Fibroblast of gingiva (primary cell): ENCODE measurements at regions not wholly inside any gene's neighbourhood (a gene's known extent, or its start where the extent isn't known, plus 50 kb on each side); places are given as distances from the start of the nearest gene placed in this dataset.
"Not testable (repeated sequence)": the region's sequence is repeated elsewhere in the genome, so short reads cannot be mapped to it uniquely, and the experiment has no call there.

Source experiments
- DNase-seq: peaks from one replicate; pipeline ENCODE4 v3.0.0-alpha.2; 2011; ENCODE audit warnings: low read depth

GRCh38 chr5:29161399-29162291, 2031.8 kb upstream of the CDH6 start:
- DNase-seq, result no peak

GRCh38 chr5:29157975-29158374, 2035.5 kb upstream of the CDH6 start:
- DNase-seq, result no peak

- DNase-seq, result no peak
Measured at GRCh38 chr5:29150840-29151239, 2042.6 kb upstream of the CDH6 start.

- DNase-seq, result no peak
Measured at GRCh38 chr5:29148581-29148980, 2044.9 kb upstream of the CDH6 start.

- no peak for DNase-seq
Measured at GRCh38 chr5:29148073-29148472, 2045.4 kb upstream of the CDH6 start.

- no peak for DNase-seq
Measured at GRCh38 chr5:29143266-29143665, 2050.2 kb upstream of the CDH6 start.

- DNase-seq, result no peak
Measured at GRCh38 chr5:29134418-29134817, 2059.1 kb upstream of the CDH6 start.

GRCh38 chr5:29131285-29131684, 2062.2 kb upstream of the CDH6 start:
- no peak for DNase-seq

GRCh38 chr5:29130786-29131185, 2062.7 kb upstream of the CDH6 start:
- no peak for DNase-seq

- DNase-seq, result not testable (repeated sequence)
Measured at GRCh38 chr5:29127524-29128156, 2065.8 kb upstream of the CDH6 start.

GRCh38 chr5:29126462-29126861, 2067.0 kb upstream of the CDH6 start:
- DNase-seq, result not testable (repeated sequence)

GRCh38 chr5:29122306-29122705, 2071.2 kb upstream of the CDH6 start:
- no peak for DNase-seq

- DNase-seq, result no peak
Measured at GRCh38 chr5:29114331-29114768, 2076.0 kb upstream of the CDH9 start.

GRCh38 chr5:29113516-29113915, 2075.1 kb upstream of the CDH9 start:
- DNase-seq, result no peak

GRCh38 chr5:29099585-29099984, 2061.2 kb upstream of the CDH9 start:
- DNase-seq, result no peak

GRCh38 chr5:29089591-29090130, 2051.3 kb upstream of the CDH9 start:
- no peak for DNase-seq

GRCh38 chr5:29085142-29085541, 2046.8 kb upstream of the CDH9 start:
- DNase-seq, result no peak

- DNase-seq, result no peak
Measured at GRCh38 chr5:29079771-29080170, 2041.4 kb upstream of the CDH9 start.

GRCh38 chr5:29077451-29077850, 2039.1 kb upstream of the CDH9 start:
- no peak for DNase-seq

GRCh38 chr5:29069104-29069402, 2030.7 kb upstream of the CDH9 start:
- DNase-seq, result no peak

GRCh38 chr5:29061381-29061780, 2023.0 kb upstream of the CDH9 start:
- no peak for DNase-seq

GRCh38 chr5:29054694-29055093, 2016.3 kb upstream of the CDH9 start:
- no peak for DNase-seq

- DNase-seq, result no peak
Measured at GRCh38 chr5:29054282-29054681, 2015.9 kb upstream of the CDH9 start.
